ENCODE measurements at regions not wholly inside any gene's neighbourhood (a gene's known extent, or its start where the extent isn't known, plus 50 kb on each side); places are given as distances from the start of the nearest gene placed in this dataset.

GRCh38 chr13:106318941-106319411 is 216.5 kb downstream of the EFNB2 start:
- TF ChIP-seq, protein P1, sequence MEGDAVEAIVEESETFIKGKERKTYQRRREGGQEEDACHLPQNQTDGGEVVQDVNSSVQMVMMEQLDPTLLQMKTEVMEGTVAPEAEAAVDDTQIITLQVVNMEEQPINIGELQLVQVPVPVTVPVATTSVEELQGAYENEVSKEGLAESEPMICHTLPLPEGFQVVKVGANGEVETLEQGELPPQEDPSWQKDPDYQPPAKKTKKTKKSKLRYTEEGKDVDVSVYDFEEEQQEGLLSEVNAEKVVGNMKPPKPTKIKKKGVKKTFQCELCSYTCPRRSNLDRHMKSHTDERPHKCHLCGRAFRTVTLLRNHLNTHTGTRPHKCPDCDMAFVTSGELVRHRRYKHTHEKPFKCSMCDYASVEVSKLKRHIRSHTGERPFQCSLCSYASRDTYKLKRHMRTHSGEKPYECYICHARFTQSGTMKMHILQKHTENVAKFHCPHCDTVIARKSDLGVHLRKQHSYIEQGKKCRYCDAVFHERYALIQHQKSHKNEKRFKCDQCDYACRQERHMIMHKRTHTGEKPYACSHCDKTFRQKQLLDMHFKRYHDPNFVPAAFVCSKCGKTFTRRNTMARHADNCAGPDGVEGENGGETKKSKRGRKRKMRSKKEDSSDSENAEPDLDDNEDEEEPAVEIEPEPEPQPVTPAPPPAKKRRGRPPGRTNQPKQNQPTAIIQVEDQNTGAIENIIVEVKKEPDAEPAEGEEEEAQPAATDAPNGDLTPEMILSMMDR (IDR thresholded peaks at IDR 0.05): no peak
- no peak for TF ChIP-seq POLR2A (IDR thresholded peaks at IDR 0.05)
